Stromal cell of bone marrow (primary cell): ENCODE measurements at regions not wholly inside any gene's neighbourhood (a gene's known extent, or its start where the extent isn't known, plus 50 kb on each side); places are given as distances from the start of the nearest gene placed in this dataset.

Experiments used
- DNase-seq: peaks from one replicate; pipeline ENCODE4 v3.0.0-alpha.2; 2012; ENCODE audit warnings: low read depth

- DNase-seq, result no peak
These were observed 77.2 kb upstream of the TLR3 start for GRCh38 chr4:185991770-185992169.

- no peak for DNase-seq
These were observed 76.4 kb upstream of the TLR3 start for GRCh38 chr4:185992585-185992984.

- DNase-seq, result no peak
These were observed 75.5 kb upstream of the TLR3 start for GRCh38 chr4:185993328-185993973.

- DNase-seq, result no peak
These were observed 74.2 kb upstream of the TLR3 start for GRCh38 chr4:185994750-185995149.

GRCh38 chr4:185995665-185996064 lies 73.3 kb upstream of the TLR3 start:
- no peak for DNase-seq

- DNase-seq, result no peak
These were observed 71.7 kb upstream of the TLR3 start for GRCh38 chr4:185997296-185997695.

- DNase-seq, result no peak
These were observed 70.2 kb upstream of the TLR3 start for GRCh38 chr4:185998791-185999190.

- DNase-seq, result no peak
These were observed 69.7 kb upstream of the TLR3 start for GRCh38 chr4:185999207-185999606.

- no peak for DNase-seq
These were observed 66.1 kb upstream of the TLR3 start for GRCh38 chr4:186002853-186003252.

- DNase-seq, result no peak
These were observed 65.2 kb upstream of the TLR3 start for GRCh38 chr4:186003746-186004145.

GRCh38 chr4:186008057-186008456 lies 60.9 kb upstream of the TLR3 start:
- DNase-seq, result no peak

- no peak for DNase-seq
These were observed 59.0 kb upstream of the TLR3 start for GRCh38 chr4:186009976-186010375.

GRCh38 chr4:186010821-186011220 lies 58.1 kb upstream of the TLR3 start:
- no peak for DNase-seq

- no peak for DNase-seq
These were observed 56.9 kb upstream of the TLR3 start for GRCh38 chr4:186012071-186012470.

- no peak for DNase-seq
These were observed 55.4 kb upstream of the TLR3 start for GRCh38 chr4:186013419-186014186.

GRCh38 chr4:186015212-186015817 lies 53.6 kb upstream of the TLR3 start:
- DNase-seq, result no peak

- no peak for DNase-seq
These were observed 52.2 kb upstream of the TLR3 start for GRCh38 chr4:186016796-186017195.

- no peak for DNase-seq
These were observed 51.2 kb upstream of the TLR3 start for GRCh38 chr4:186017801-186018200.

GRCh38 chr4:186018261-186018660 lies 50.7 kb upstream of the TLR3 start:
- no peak for DNase-seq

- no peak for DNase-seq
These were observed 50.2 kb upstream of the TLR3 start for GRCh38 chr4:186018784-186019183.
